ENCODE measurements at regions not wholly inside any gene's neighbourhood (a gene's known extent, or its start where the extent isn't known, plus 50 kb on each side); places are given as distances from the start of the nearest gene placed in this dataset.

DNA sequence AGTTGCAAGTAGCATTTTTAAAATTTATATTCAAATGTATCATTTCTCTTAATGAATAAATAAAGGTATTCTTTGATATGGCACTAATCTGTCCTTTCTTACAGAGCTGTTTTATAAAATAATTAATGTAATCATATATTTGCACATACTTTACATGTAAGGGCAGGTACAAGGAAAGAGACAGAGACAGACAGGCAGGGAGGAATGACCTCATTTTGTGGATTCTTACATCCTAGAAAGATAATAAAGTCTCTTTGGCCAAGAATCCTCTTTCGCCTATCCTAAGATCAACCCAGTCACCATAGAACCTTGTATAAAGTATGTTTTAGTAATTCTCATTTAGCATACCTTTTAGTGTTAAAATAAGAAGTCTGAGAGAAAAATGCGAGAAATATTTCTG is 98.5 kb upstream of the CTSO start:
- DNase-seq: no peak
- ChIA-PET CTCF (no interaction called here), POLR2A (no interaction called here)
- Mint-ChIP-seq H3K4me3 (no peak overlapping the region), H3K36me3 (ENCODE audit: low read depth) (no peaks in the 10 kb centered on the region), H3K27ac (no peak overlapping the region), H3K9me3 (no peaks in the 10 kb centered on the region), H3K4me1 (ENCODE audit: low read depth) (no peaks in the 10 kb centered on the region), H3K27me3 (no peaks in the 10 kb centered on the region)
- intact Hi-C loops (cut with micrococcal nuclease): no loop called here
- no peak for ATAC-seq
- TF ChIP-seq, protein P1, sequence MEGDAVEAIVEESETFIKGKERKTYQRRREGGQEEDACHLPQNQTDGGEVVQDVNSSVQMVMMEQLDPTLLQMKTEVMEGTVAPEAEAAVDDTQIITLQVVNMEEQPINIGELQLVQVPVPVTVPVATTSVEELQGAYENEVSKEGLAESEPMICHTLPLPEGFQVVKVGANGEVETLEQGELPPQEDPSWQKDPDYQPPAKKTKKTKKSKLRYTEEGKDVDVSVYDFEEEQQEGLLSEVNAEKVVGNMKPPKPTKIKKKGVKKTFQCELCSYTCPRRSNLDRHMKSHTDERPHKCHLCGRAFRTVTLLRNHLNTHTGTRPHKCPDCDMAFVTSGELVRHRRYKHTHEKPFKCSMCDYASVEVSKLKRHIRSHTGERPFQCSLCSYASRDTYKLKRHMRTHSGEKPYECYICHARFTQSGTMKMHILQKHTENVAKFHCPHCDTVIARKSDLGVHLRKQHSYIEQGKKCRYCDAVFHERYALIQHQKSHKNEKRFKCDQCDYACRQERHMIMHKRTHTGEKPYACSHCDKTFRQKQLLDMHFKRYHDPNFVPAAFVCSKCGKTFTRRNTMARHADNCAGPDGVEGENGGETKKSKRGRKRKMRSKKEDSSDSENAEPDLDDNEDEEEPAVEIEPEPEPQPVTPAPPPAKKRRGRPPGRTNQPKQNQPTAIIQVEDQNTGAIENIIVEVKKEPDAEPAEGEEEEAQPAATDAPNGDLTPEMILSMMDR (IDR thresholded peaks at IDR 0.05): no peak

DNA sequence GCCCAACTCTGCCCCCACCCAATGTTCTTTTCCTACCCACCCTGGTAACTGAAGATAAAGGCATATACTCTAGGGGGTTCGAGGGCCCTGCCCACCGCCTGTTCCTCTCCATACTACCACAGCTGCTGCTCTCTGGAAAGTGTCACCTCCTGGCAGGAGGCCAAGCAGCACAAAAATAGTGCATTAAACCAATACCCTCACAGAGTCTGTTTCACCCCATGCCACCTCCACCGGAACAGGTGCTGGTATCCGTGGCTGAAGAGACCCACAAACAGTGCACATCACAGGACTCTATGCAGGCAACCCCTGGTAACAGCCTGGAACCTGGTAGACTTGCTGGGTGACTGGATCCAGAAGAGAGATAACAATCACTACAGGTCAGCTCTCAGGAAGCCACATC is 85.1 kb upstream of the CTSO start:
- H3K36me3 Mint-ChIP-seq (ENCODE audit: low read depth): no peaks in the 10 kb centered on the region
- H3K4me3 Mint-ChIP-seq: no peak overlapping the region
- H3K27me3 Mint-ChIP-seq: peaks cover 2% of the 10 kb centered on the region
- H3K9me3 Mint-ChIP-seq: peaks cover 3% of the 10 kb centered on the region
- no peak overlapping the region for H3K27ac Mint-ChIP-seq
- TF ChIP-seq, protein P1 (IDR thresholded peaks at IDR 0.05): no peak
- CTCF ChIA-PET: no interaction called here
- POLR2A ChIA-PET: no interaction called here
- intact Hi-C loops (cut with micrococcal nuclease): no loop called here
- no peaks in the 10 kb centered on the region for H3K4me1 Mint-ChIP-seq (ENCODE audit: low read depth)
- ATAC-seq: no peak
- DNase-seq: no peak

DNA sequence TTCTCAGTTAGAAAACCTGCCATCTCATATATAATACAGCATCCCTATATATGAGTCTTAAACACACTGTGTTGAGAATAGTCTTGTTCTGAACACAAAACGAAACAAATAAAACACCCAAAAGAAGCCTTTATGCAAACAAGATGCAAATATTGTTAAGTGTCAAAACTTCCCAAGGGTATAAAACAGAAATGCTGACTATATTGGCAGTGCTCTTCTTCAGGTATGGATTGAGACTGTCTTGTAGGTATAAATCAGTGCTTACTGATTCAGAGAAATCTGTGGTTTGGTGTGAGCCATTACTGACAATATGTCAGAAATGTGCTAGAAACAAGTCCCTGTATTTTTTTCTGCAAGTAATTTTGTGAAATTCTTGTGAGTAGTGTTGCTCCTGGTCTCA is 82.8 kb upstream of the CTSO start:
- DNase-seq (no peak), ATAC-seq (no peak)
- intact Hi-C loops (cut with micrococcal nuclease): no loop called here
- H3K4me3 Mint-ChIP-seq: no peak overlapping the region
- H3K27ac Mint-ChIP-seq: no peak overlapping the region
- CTCF ChIA-PET: no interaction called here
- POLR2A ChIA-PET: no interaction called here
- no peaks in the 10 kb centered on the region for H3K9me3 Mint-ChIP-seq
- TF ChIP-seq, protein P1 (IDR thresholded peaks at IDR 0.05): no peak
- no peaks in the 10 kb centered on the region for H3K4me1 Mint-ChIP-seq (ENCODE audit: low read depth)
- H3K36me3 Mint-ChIP-seq (ENCODE audit: low read depth): no peaks in the 10 kb centered on the region
- peaks cover 3% of the 10 kb centered on the region for H3K27me3 Mint-ChIP-seq

DNA sequence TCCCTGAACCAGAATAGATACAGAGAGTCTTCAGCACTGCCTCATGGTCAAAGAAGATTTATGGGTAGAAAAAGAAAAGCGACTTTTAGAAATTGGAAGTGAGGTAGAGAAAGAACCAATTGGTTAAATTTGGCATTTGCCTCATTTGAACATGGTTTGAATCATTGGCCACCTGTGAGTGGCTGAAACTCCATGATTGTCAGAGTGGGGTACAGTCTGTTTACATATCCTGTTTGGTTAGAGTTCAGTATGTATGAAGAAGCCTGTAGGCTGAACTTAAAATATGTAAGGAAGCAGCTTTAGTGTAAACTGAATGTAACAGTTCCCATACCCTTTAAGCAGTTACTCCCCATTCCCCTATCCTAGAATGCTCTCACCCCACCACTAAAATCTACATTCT is 76.0 kb upstream of the CTSO start:
- CTCF ChIA-PET: no interaction called here

DNA sequence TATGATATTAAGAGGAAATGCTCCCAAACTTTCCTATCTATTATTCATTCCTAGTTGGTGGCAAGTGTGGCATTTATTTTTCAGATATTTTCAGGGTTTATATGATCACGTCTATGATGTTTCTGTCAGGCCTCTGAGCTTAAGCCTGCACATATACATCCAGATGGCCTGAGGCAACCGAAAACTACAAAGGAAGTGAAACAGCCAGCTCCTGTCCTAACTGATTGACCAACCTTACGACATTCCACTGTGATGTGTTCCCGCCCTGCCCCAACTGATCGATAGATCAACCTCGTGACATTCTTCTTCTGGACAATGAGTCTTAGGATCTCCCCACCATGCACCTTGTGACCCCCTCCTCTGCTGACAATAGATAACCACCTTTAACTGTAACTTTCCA is 67.6 kb upstream of the CTSO start:
- Mint-ChIP-seq H3K27ac (no peak overlapping the region), H3K4me3 (no peak overlapping the region), H3K4me1 (ENCODE audit: low read depth) (no peaks in the 10 kb centered on the region), H3K9me3 (no peaks in the 10 kb centered on the region), H3K27me3 (peaks cover 3% of the 10 kb centered on the region), H3K36me3 (ENCODE audit: low read depth) (no peaks in the 10 kb centered on the region)
- CTCF ChIA-PET: no interaction called here
- TF ChIP-seq, protein P1 (IDR thresholded peaks at IDR 0.05): no peak
- POLR2A ChIA-PET: no interaction called here
- DNase-seq: no peak
- intact Hi-C loops (cut with micrococcal nuclease): no loop called here
- no peak for ATAC-seq

More for the DNA sequence above, 76.0 kb upstream of the CTSO start:
- Mint-ChIP-seq H3K36me3 (ENCODE audit: low read depth) (no peaks in the 10 kb centered on the region), H3K4me3 (no peak overlapping the region), H3K27me3 (peaks cover 1% of the 10 kb centered on the region), H3K4me1 (ENCODE audit: low read depth) (no peaks in the 10 kb centered on the region), H3K9me3 (no peaks in the 10 kb centered on the region), H3K27ac (no peak overlapping the region)
- TF ChIP-seq, protein P1 (IDR thresholded peaks at IDR 0.05): no peak
- no peak for ATAC-seq
- no peak for DNase-seq
- intact Hi-C loops (cut with micrococcal nuclease): no loop called here
- POLR2A ChIA-PET: no interaction called here

Measured in activated CD8-positive, alpha-beta T cell treated with anti-CD3 and anti-CD28 coated beads for 36 hours (primary cell).